CD14-positive monocyte (primary cell): ENCODE measurements at regions not wholly inside any gene's neighbourhood (a gene's known extent, or its start where the extent isn't known, plus 50 kb on each side); places are given as distances from the start of the nearest gene placed in this dataset.
"Not testable (repeated sequence)": the region's sequence is repeated elsewhere in the genome, so short reads cannot be mapped to it uniquely, and the experiment has no call there.

Experiments
- DNase-seq, 3 donors: peaks; one replicate each; pipeline ENCODE4 v3.0.0-alpha.2; 2011 to 2022
- H2AFZ ChIP-seq: 2 replicates; pipeline ENCODE4 v1.6.0; 2012; ENCODE audit warnings: mild to moderate bottlenecking, low read depth, low read length, inconsistent platforms; ENCODE audit not compliant: insufficient read depth, poor library complexity, severe bottlenecking
- H3K27ac ChIP-seq, 2 donors: 1 replicate in 1 of 2; 2 replicates in 1 of 2; pipeline ENCODE4 v1.5.1; 2012 to 2013; ENCODE audit warnings: low read length in 2 of 2, control low read depth in 1 of 2, inconsistent platforms in 1 of 2, low read depth in 1 of 2, mild to moderate bottlenecking in 1 of 2
- H3K27me3 ChIP-seq, 2 donors: one replicate each; pipeline versions ENCODE4 v1.6.0 to v1.6.1; 2011 to 2013; ENCODE audit warnings: low read length in 2 of 2; ENCODE audit not compliant: control insufficient read depth in 2 of 2, insufficient read depth in 2 of 2
- H3K36me3 ChIP-seq, 2 donors: replicated peaks in 1 of 2; 1 replicate in 1 of 2; 2 replicates in 1 of 2; pipeline versions ENCODE4 v1.5.1 to v1.6.1; 2012 to 2013; ENCODE audit warnings: low read length in 2 of 2, control low read depth in 1 of 2, inconsistent platforms in 1 of 2, mild to moderate bottlenecking in 1 of 2; ENCODE audit not compliant: insufficient read depth in 2 of 2, control insufficient read depth in 1 of 2
- H3K4me1 ChIP-seq, 2 donors: 1 replicate in 1 of 2; 2 replicates in 1 of 2; pipeline versions ENCODE4 v1.5.1 to v1.6.1; 2012 to 2013; ENCODE audit warnings: low read length in 2 of 2, control low read depth in 1 of 2, inconsistent platforms in 1 of 2, mild to moderate bottlenecking in 1 of 2, moderate library complexity in 1 of 2; ENCODE audit not compliant: insufficient read depth in 2 of 2, control insufficient read depth in 1 of 2
- H3K4me2 ChIP-seq: replicated peaks from 2 replicates; pipeline ENCODE3; 2012; ENCODE audit warnings: low read length, moderate library complexity, mild to moderate bottlenecking; ENCODE audit not compliant: poor library complexity, severe bottlenecking; ENCODE audit errors: extremely low read depth
- H3K4me3 ChIP-seq, 3 experiments: fragments of 200-600 bp in 1 of 3; sonication (generic) in 1 of 3; replicated peaks in 1 of 3; 1 replicate in 2 of 3; 2 replicates in 1 of 3; pipeline ENCODE4 v1.5.1; 2011 to 2013; ENCODE audit warnings: low read length in 3 of 3, mild to moderate bottlenecking in 3 of 3, control low read depth in 2 of 3, low read depth in 2 of 3, inconsistent platforms in 1 of 3, moderate library complexity in 1 of 3
- H3K79me2 ChIP-seq: 2 replicates; pipeline ENCODE4 v1.6.0; 2012; ENCODE audit warnings: mild to moderate bottlenecking, control low read depth, inconsistent platforms, low read length, moderate library complexity; ENCODE audit not compliant: insufficient read depth
- H3K9ac ChIP-seq: 2 replicates; pipeline ENCODE4 v1.6.0; 2017; ENCODE audit warnings: low read length, mild to moderate bottlenecking; ENCODE audit not compliant: insufficient read depth, poor library complexity, severe bottlenecking
- H3K9me3 ChIP-seq, 2 donors: replicated peaks in 1 of 2; 1 replicate in 1 of 2; 2 replicates in 1 of 2; pipeline versions ENCODE4 v1.5.1 to v1.6.1; 2012 to 2013; ENCODE audit warnings: low read length in 2 of 2, control low read depth in 1 of 2; ENCODE audit not compliant: control insufficient read depth in 1 of 2, insufficient read depth in 1 of 2
- H4K20me1 ChIP-seq: 2 replicates; pipeline ENCODE4 v1.6.0; 2012; ENCODE audit warnings: mild to moderate bottlenecking, low read length, control low read depth, moderate library complexity; ENCODE audit not compliant: insufficient read depth
- H3K27ac Mint-ChIP-seq, 7 donors: one replicate each; pipeline ENCODE4 v1.8.0; 2020; ENCODE audit warnings: mild to moderate bottlenecking in 7 of 7, mixed read lengths in 7 of 7, moderate library complexity in 6 of 7, inconsistent platforms in 2 of 7
- H3K27me3 Mint-ChIP-seq, 3 donors: one replicate each; pipeline ENCODE4 v1.8.0; 2021 to 2022; ENCODE audit warnings: low read depth in 3 of 3, mild to moderate bottlenecking in 3 of 3, mixed read lengths in 3 of 3, moderate library complexity in 3 of 3, inconsistent platforms in 1 of 3
- H3K36me3 Mint-ChIP-seq, 2 donors: one replicate each; pipeline ENCODE4 v1.8.0; 2020; ENCODE audit warnings: mixed read lengths in 2 of 2, inconsistent platforms in 1 of 2, mild to moderate bottlenecking in 1 of 2
- H3K4me1 Mint-ChIP-seq: one replicate; pipeline ENCODE4 v1.8.0; 2020; ENCODE audit warnings: mild to moderate bottlenecking, mixed read lengths
- H3K4me3 Mint-ChIP-seq, 2 donors: one replicate each; pipeline ENCODE4 v1.8.0; 2020; ENCODE audit warnings: mild to moderate bottlenecking in 2 of 2, mixed read lengths in 2 of 2, moderate library complexity in 1 of 2
- H3K9me3 Mint-ChIP-seq, 7 donors: one replicate each; pipeline ENCODE4 v1.8.0; 2020 to 2022; ENCODE audit warnings: mixed read lengths in 7 of 7, mild to moderate bottlenecking in 6 of 7, moderate library complexity in 6 of 7, inconsistent platforms in 2 of 7
- WGBS: methylation state at CpG from one replicate; pipeline ENCODE4 v1.1.5; 2013; ENCODE audit warnings: missing lambda C conversion rate; ENCODE audit not compliant: insufficient coverage; 5-methylcytosine and 5-hydroxymethylcytosine counted together
- intact Hi-C, 2 donors: fragments of 100-400 bp; cut with micrococcal nuclease; formaldehyde crosslinking; loops; one replicate each; pipeline versions ENCODE4 v1.15.0 to v1.15.1; 2023
- TF ChIP-seq, protein P1 (sequence below): fragments of 200-600 bp; IDR thresholded peaks from one replicate; pipeline ENCODE4 v1.8.0; 2022; ENCODE audit warnings: antibody characterized with exemption, mild to moderate bottlenecking

- Mint-ChIP-seq H3K9me3 (no peaks in the 10 kb centered on the region), H3K36me3 (no peaks in the 10 kb centered on the region), H3K4me1 (no peaks in the 10 kb centered on the region), H3K27me3 (peaks cover 0 to 3% (median 0%) of the 10 kb centered on the region in 3 donors), H3K27ac (no peak overlapping the region), H3K4me3 (no peak overlapping the region)
- no peak overlapping the region for H3K27ac ChIP-seq
- no peak overlapping the region for H3K9ac ChIP-seq
- no peaks in the 10 kb centered on the region for H3K79me2 ChIP-seq
- no peak overlapping the region for H3K4me2 ChIP-seq
- DNase-seq: no peak
- H3K4me3 ChIP-seq: no peak overlapping the region
- H3K27me3 ChIP-seq: no peaks in the 10 kb centered on the region
- TF ChIP-seq, protein P1, sequence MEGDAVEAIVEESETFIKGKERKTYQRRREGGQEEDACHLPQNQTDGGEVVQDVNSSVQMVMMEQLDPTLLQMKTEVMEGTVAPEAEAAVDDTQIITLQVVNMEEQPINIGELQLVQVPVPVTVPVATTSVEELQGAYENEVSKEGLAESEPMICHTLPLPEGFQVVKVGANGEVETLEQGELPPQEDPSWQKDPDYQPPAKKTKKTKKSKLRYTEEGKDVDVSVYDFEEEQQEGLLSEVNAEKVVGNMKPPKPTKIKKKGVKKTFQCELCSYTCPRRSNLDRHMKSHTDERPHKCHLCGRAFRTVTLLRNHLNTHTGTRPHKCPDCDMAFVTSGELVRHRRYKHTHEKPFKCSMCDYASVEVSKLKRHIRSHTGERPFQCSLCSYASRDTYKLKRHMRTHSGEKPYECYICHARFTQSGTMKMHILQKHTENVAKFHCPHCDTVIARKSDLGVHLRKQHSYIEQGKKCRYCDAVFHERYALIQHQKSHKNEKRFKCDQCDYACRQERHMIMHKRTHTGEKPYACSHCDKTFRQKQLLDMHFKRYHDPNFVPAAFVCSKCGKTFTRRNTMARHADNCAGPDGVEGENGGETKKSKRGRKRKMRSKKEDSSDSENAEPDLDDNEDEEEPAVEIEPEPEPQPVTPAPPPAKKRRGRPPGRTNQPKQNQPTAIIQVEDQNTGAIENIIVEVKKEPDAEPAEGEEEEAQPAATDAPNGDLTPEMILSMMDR: no peak
- no peaks in the 10 kb centered on the region for H3K36me3 ChIP-seq
- no peak overlapping the region for H2AFZ ChIP-seq
- intact Hi-C loops: no loop called here
- H3K9me3 ChIP-seq: no peaks in the 10 kb centered on the region
- no peaks in the 10 kb centered on the region for H3K4me1 ChIP-seq
- H4K20me1 ChIP-seq: no peaks in the 10 kb centered on the region
Observed at GRCh38 chr11:109680127-109680526, 258.1 kb downstream of the C11orf87 start.

DNA sequence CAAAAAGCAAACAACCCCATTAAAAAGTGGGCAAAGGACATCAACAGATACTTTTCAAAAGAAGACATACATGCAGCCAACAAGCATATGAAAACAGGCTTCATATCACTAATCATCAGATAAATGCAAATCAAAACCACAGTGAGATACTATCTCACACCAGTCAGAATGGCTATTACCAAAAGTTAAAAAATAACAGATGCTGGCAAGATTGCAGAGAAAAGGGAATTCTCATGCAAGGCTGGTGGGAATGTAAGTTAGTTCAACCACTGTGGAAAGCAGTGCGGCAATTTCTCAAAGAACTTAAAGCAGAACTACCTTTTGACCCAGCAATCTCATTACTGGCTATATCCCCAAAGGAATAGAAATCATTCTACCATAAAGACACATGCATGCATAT lies 260.8 kb downstream of the C11orf87 start:
- H3K4me3 ChIP-seq, H3K4me1 ChIP-seq, H3K9me3 Mint-ChIP-seq, H3K79me2 ChIP-seq, H3K4me2 ChIP-seq, H3K36me3 ChIP-seq, H3K27me3 ChIP-seq, H3K9ac ChIP-seq, H3K4me1 Mint-ChIP-seq, H3K9me3 ChIP-seq, H3K27ac ChIP-seq, H3K36me3 Mint-ChIP-seq, H4K20me1 ChIP-seq, H3K4me3 Mint-ChIP-seq, H2AFZ ChIP-seq, H3K27me3 Mint-ChIP-seq, DNase-seq, H3K27ac Mint-ChIP-seq, intact Hi-C loops: not testable (repeated sequence)
- WGBS: no CpG with 5 or more reads among the region's 1 CpG
